HCT116 (cell line): ENCODE measurements at regions not wholly inside any gene's neighbourhood (a gene's known extent, or its start where the extent isn't known, plus 50 kb on each side); places are given as distances from the start of the nearest gene placed in this dataset.

ENCODE experiments used
- ATAC-seq: fragments of 200-7000 bp; cut with Tn5 transposase; 2 replicates; pipeline ENCODE4 v1.9.1; 2020; ENCODE audit warnings: mild to moderate bottlenecking, moderate library complexity
- BruUV-seq: library from RNA; stranded (reverse); fragments of 400-500 nt; replicated peaks from 2 replicates; lab custom pipeline; 2021; lab: Mats Ljungman, UMichigan
- CTCF ChIA-PET: fragments of 300-600 bp; sonication (Branson Sonifier 250); formaldehyde crosslinking; loops from one replicate; lab custom pipeline; 2021; ENCODE audit warnings: antibody characterized with exemption; lab: Charles Lee
- POLR2A ChIA-PET: fragments of 300-600, 350-600 bp; sonication (Branson Sonifier 250); formaldehyde crosslinking; loops from one replicate; lab custom pipeline; 2021; ENCODE audit warnings: antibody characterized with exemption; lab: Charles Lee
- RAD21 ChIA-PET, 2 experiments: fragments of 300-600 bp; sonication (Branson Sonifier 250); formaldehyde crosslinking; loops; one replicate each; lab custom pipeline; 2023; ENCODE audit warnings: low total read pairs in 2 of 2; ENCODE audit not compliant: uncharacterized antibody in 2 of 2, unreplicated experiment in 2 of 2, low non-redundant PET in 1 of 2; lab: Charles Lee
- DNase-seq: peaks from one replicate; pipeline ENCODE4 v3.0.0-alpha.2; 2010; ENCODE audit warnings: low read depth, low spot score
- H2AFZ ChIP-seq: fragments of 200-600 bp; shearing (Covaris generic), sonication (generic); 2 replicates; pipeline ENCODE4 v1.6.1; 2017; ENCODE audit warnings: low read depth, mixed run types, mixed read lengths, antibody characterized with exemption, low read length; ENCODE audit not compliant: poor library complexity, severe bottlenecking
- H3K27ac ChIP-seq: 2 replicates; pipeline ENCODE4 v1.5.1; 2012; ENCODE audit warnings: low read depth, low read length
- H3K27me3 ChIP-seq: fragments of 200-600 bp; sonication (generic); 2 replicates; pipeline ENCODE4 v1.6.1; 2016; ENCODE audit warnings: mixed run types, low read length, mixed read lengths; ENCODE audit not compliant: insufficient read depth
- H3K36me3 ChIP-seq, 2 experiments: fragments of 200-500 bp in 1 of 2; fragments of 200-600 bp in 1 of 2; sonication (Bioruptor generic) in 1 of 2; sonication (generic) in 1 of 2; 2 replicates each; pipeline versions ENCODE4 v1.5.1 to v1.6.1; 2014 to 2016; ENCODE audit warnings: low read length in 2 of 2, inconsistent platforms in 1 of 2, mixed read lengths in 1 of 2, mixed run types in 1 of 2; ENCODE audit not compliant: insufficient read depth in 2 of 2, control insufficient read depth in 1 of 2
- H3K4me1 ChIP-seq, 2 experiments: fragments of 200-600 bp in 1 of 2; sonication (generic) in 1 of 2; 2 replicates each; pipeline versions ENCODE4 v1.5.1 to v1.6.1; 2012 to 2017; ENCODE audit warnings: low read length in 2 of 2, inconsistent platforms in 1 of 2, mild to moderate bottlenecking in 1 of 2, mixed read lengths in 1 of 2, mixed run types in 1 of 2, moderate library complexity in 1 of 2; ENCODE audit not compliant: insufficient read depth in 2 of 2, control insufficient read depth in 1 of 2
- H3K4me2 ChIP-seq: fragments of 200-600 bp; sonication (generic); 2 replicates; pipeline ENCODE4 v1.6.1; 2017; ENCODE audit warnings: mixed run types, low read length, mixed read lengths
- H3K4me3 ChIP-seq, 2 experiments: fragments of 200-600 bp in 1 of 2; sonication (generic) in 1 of 2; replicated peaks in 1 of 2; 2 replicates each; pipeline ENCODE4 v1.5.1; 2011 to 2016; ENCODE audit warnings: low read length in 2 of 2, control low read depth in 1 of 2, low read depth in 1 of 2, mild to moderate bottlenecking in 1 of 2, mixed read lengths in 1 of 2, mixed run types in 1 of 2
- H3K79me2 ChIP-seq: fragments of 200-600 bp; sonication (generic); 2 replicates; pipeline ENCODE4 v1.6.1; 2017; ENCODE audit warnings: mild to moderate bottlenecking, mixed run types, low read length, moderate library complexity, mixed read lengths; ENCODE audit not compliant: insufficient read depth
- H3K9ac ChIP-seq: fragments of 200-600 bp; sonication (generic); 2 replicates; pipeline ENCODE4 v1.6.1; 2016; ENCODE audit warnings: low read length, mixed read lengths
- H3K9me2 ChIP-seq: fragments of 200-600 bp; sonication (generic), shearing (Covaris generic); 2 replicates; pipeline ENCODE4 v1.6.1; 2017; ENCODE audit warnings: mixed run types, mild to moderate bottlenecking, moderate library complexity; ENCODE audit not compliant: insufficient read depth
- H3K9me3 ChIP-seq, 2 experiments: fragments of 200-500 bp in 1 of 2; fragments of 200-600 bp in 1 of 2; sonication (Bioruptor generic) in 1 of 2; sonication (generic) in 1 of 2; 2 replicates each; pipeline ENCODE4 v1.6.1; 2014 to 2017; ENCODE audit warnings: low read length in 2 of 2, mixed read lengths in 2 of 2, inconsistent platforms in 1 of 2, low read depth in 1 of 2, mild to moderate bottlenecking in 1 of 2, mixed run types in 1 of 2, moderate library complexity in 1 of 2; ENCODE audit not compliant: control insufficient read depth in 1 of 2, insufficient read depth in 1 of 2
- H4K20me1 ChIP-seq: fragments of 200-600 bp; sonication (generic), shearing (Covaris generic); 2 replicates; pipeline ENCODE4 v1.6.1; 2017; ENCODE audit warnings: mixed run types, mild to moderate bottlenecking, moderate library complexity; ENCODE audit not compliant: insufficient read depth
- CBX3 ChIP-seq: IDR thresholded peaks from 2 replicates; pipeline ENCODE4 v1.6.1; 2012; ENCODE audit warnings: low read depth
- EGR1 ChIP-seq: IDR thresholded peaks from 2 replicates; pipeline ENCODE4 v1.6.1; 2012; ENCODE audit warnings: low read depth
- ELF1 ChIP-seq: IDR thresholded peaks from 2 replicates; pipeline ENCODE4 v1.6.1; 2012; ENCODE audit warnings: low read depth, borderline replicate concordance
- EZH2 ChIP-seq: fragments of 200-600 bp; sonication (generic); IDR thresholded peaks from 2 replicates; pipeline ENCODE4 v1.6.1; 2017; ENCODE audit warnings: antibody characterized with exemption, mixed run types
- EZH2phosphoT487 ChIP-seq: fragments of 200-600 bp; IDR thresholded peaks from 2 replicates; pipeline ENCODE4 v1.6.1; 2018; ENCODE audit warnings: antibody characterized with exemption, borderline replicate concordance
- FOSL1 ChIP-seq: IDR thresholded peaks from 2 replicates; pipeline ENCODE4 v1.6.1; 2012; ENCODE audit warnings: low read depth
- POLR2A ChIP-seq: IDR thresholded peaks from 2 replicates; pipeline ENCODE4 v1.7.0; 2011; ENCODE audit warnings: borderline replicate concordance; ENCODE audit not compliant: insufficient read depth, insufficient read length; ENCODE audit errors: extremely low read depth
- RAD21 ChIP-seq: IDR thresholded peaks from 2 replicates; pipeline ENCODE4 v1.6.1; 2012; ENCODE audit warnings: low read depth, mild to moderate bottlenecking
- SIN3A ChIP-seq: IDR thresholded peaks from 2 replicates; pipeline ENCODE4 v1.6.1; 2012; ENCODE audit warnings: low read depth
- SRF ChIP-seq: IDR thresholded peaks from 2 replicates; pipeline ENCODE4 v1.6.1; 2012; ENCODE audit warnings: low read depth
- TCF7L2 ChIP-seq: IDR thresholded peaks from 2 replicates; pipeline ENCODE4 v1.7.0; 2011; ENCODE audit warnings: borderline replicate concordance, inconsistent platforms; ENCODE audit not compliant: insufficient read depth, insufficient read length; ENCODE audit errors: extremely low read depth
- YY1 ChIP-seq: IDR thresholded peaks from 2 replicates; pipeline ENCODE4 v1.6.1; 2011; ENCODE audit warnings: low read length, low read depth, moderate library complexity, mild to moderate bottlenecking; ENCODE audit not compliant: insufficient replicate concordance; ENCODE audit errors: extremely low read depth
- ZNF274 ChIP-seq: fragments of 200-500 bp; sonication (Bioruptor generic); IDR thresholded peaks from 2 replicates; pipeline ENCODE4 v1.6.1; 2014; ENCODE audit warnings: mild to moderate bottlenecking, low read depth, low read length, inconsistent platforms
- intact Hi-C: fragments of 100-400 bp; cut with micrococcal nuclease; formaldehyde crosslinking; loops from 2 replicates; pipeline ENCODE4 v1.10.0; 2022
- TF ChIP-seq, protein P1 (sequence below): IDR thresholded peaks from 2 replicates; pipeline ENCODE4 v1.6.1; 2011; ENCODE audit warnings: mild to moderate bottlenecking, low read length, moderate library complexity; ENCODE audit not compliant: insufficient replicate concordance; ENCODE audit errors: extremely low read depth
- TF ChIP-seq, protein P2 (sequence below): IDR thresholded peaks from 2 replicates; pipeline ENCODE4 v1.6.1; 2012
- TF ChIP-seq, protein P3 (sequence below): IDR thresholded peaks from 2 replicates; pipeline ENCODE4 v1.6.1; 2012; ENCODE audit warnings: low read depth

GRCh38 chr19:28582796-28583195 lies 630.2 kb downstream of the UQCRFS1 start:
- H3K4me2 ChIP-seq = no peak overlapping the region
- no peak for ATAC-seq
- peaks cover 0 to 25% of the 10 kb centered on the region in 2 experiments; a peak in 2 of 4 replicates for H3K9me3 ChIP-seq
- no peaks in the 10 kb centered on the region for H3K27me3 ChIP-seq
- ChIA-PET RAD21 (no interaction called here), CTCF (no interaction called here), POLR2A (no interaction called here)
- DNase-seq = no peak
- H3K4me1 ChIP-seq = no peaks in the 10 kb centered on the region
- no peaks in the 10 kb centered on the region for H3K79me2 ChIP-seq
- H4K20me1 ChIP-seq = no peaks in the 10 kb centered on the region
- no peak overlapping the region for H3K4me3 ChIP-seq
- intact Hi-C loops = no loop called here
- no peaks in the 10 kb centered on the region for H3K36me3 ChIP-seq
- no peak overlapping the region for H3K9ac ChIP-seq
- no peak overlapping the region for H3K27ac ChIP-seq
- TF ChIP-seq ZNF274 = no peak
- no peak for TF ChIP-seq YY1
- no peak for TF ChIP-seq EZH2phosphoT487
- TF ChIP-seq EZH2 = no peak
- TF ChIP-seq ELF1 = no peak
- TF ChIP-seq, protein P1, sequence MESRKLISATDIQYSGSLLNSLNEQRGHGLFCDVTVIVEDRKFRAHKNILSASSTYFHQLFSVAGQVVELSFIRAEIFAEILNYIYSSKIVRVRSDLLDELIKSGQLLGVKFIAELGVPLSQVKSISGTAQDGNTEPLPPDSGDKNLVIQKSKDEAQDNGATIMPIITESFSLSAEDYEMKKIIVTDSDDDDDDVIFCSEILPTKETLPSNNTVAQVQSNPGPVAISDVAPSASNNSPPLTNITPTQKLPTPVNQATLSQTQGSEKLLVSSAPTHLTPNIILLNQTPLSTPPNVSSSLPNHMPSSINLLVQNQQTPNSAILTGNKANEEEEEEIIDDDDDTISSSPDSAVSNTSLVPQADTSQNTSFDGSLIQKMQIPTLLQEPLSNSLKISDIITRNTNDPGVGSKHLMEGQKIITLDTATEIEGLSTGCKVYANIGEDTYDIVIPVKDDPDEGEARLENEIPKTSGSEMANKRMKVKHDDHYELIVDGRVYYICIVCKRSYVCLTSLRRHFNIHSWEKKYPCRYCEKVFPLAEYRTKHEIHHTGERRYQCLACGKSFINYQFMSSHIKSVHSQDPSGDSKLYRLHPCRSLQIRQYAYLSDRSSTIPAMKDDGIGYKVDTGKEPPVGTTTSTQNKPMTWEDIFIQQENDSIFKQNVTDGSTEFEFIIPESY = no peak
- TF ChIP-seq, protein P2, sequence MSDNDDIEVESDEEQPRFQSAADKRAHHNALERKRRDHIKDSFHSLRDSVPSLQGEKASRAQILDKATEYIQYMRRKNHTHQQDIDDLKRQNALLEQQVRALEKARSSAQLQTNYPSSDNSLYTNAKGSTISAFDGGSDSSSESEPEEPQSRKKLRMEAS = no peak
- no peak for TF ChIP-seq RAD21
- no peak for TF ChIP-seq SIN3A
- no peak for TF ChIP-seq EGR1
- no peak for TF ChIP-seq SRF
- TF ChIP-seq TCF7L2 = no peak
- TF ChIP-seq, protein P3, sequence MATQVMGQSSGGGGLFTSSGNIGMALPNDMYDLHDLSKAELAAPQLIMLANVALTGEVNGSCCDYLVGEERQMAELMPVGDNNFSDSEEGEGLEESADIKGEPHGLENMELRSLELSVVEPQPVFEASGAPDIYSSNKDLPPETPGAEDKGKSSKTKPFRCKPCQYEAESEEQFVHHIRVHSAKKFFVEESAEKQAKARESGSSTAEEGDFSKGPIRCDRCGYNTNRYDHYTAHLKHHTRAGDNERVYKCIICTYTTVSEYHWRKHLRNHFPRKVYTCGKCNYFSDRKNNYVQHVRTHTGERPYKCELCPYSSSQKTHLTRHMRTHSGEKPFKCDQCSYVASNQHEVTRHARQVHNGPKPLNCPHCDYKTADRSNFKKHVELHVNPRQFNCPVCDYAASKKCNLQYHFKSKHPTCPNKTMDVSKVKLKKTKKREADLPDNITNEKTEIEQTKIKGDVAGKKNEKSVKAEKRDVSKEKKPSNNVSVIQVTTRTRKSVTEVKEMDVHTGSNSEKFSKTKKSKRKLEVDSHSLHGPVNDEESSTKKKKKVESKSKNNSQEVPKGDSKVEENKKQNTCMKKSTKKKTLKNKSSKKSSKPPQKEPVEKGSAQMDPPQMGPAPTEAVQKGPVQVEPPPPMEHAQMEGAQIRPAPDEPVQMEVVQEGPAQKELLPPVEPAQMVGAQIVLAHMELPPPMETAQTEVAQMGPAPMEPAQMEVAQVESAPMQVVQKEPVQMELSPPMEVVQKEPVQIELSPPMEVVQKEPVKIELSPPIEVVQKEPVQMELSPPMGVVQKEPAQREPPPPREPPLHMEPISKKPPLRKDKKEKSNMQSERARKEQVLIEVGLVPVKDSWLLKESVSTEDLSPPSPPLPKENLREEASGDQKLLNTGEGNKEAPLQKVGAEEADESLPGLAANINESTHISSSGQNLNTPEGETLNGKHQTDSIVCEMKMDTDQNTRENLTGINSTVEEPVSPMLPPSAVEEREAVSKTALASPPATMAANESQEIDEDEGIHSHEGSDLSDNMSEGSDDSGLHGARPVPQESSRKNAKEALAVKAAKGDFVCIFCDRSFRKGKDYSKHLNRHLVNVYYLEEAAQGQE = no peak
- no peak for TF ChIP-seq FOSL1
- TF ChIP-seq CBX3 = no peak
- TF ChIP-seq POLR2A = no peak
- H3K9me2 ChIP-seq = no peaks in the 10 kb centered on the region
- no TSS peak for BruUV-seq
- no peak overlapping the region for H2AFZ ChIP-seq
